Embryonic facial prominence (tissue), 1 donor: ENCODE measurements at regions not wholly inside any gene's neighbourhood (a gene's known extent, or its start where the extent isn't known, plus 50 kb on each side); places are given as distances from the start of the nearest gene placed in this dataset.
"Not testable (repeated sequence)": the region's sequence is repeated elsewhere in the genome, so short reads cannot be mapped to it uniquely, and the experiment has no call there.

Experiments used
- DNase-seq: peaks from one replicate; pipeline ENCODE4 v3.0.0-alpha.2; 2016; ENCODE audit errors: extremely low spot score

- DNase-seq: not testable (repeated sequence)
Observed at GRCh38 chr1:146510248-146510983, 281.6 kb upstream of the NOTCH2NLA start.

GRCh38 chr1:146504121-146504520, 275.3 kb upstream of the NOTCH2NLA start:
- DNase-seq: not testable (repeated sequence)

- not testable (repeated sequence) for DNase-seq
Observed at GRCh38 chr1:146487555-146487954, 258.7 kb upstream of the NOTCH2NLA start.

GRCh38 chr1:146487155-146487554, 258.3 kb upstream of the NOTCH2NLA start:
- DNase-seq: not testable (repeated sequence)

GRCh38 chr1:146486300-146487014, 257.6 kb upstream of the NOTCH2NLA start:
- not testable (repeated sequence) for DNase-seq

- not testable (repeated sequence) for DNase-seq
Observed at GRCh38 chr1:146484195-146484594, 255.4 kb upstream of the NOTCH2NLA start.

- DNase-seq: not testable (repeated sequence)
Observed at GRCh38 chr1:146479188-146479587, 250.4 kb upstream of the NOTCH2NLA start.

GRCh38 chr1:146478125-146478720, 249.4 kb upstream of the NOTCH2NLA start:
- DNase-seq: peak; percentile 5

GRCh38 chr1:146475086-146475485, 246.3 kb upstream of the NOTCH2NLA start:
- DNase-seq: not testable (repeated sequence)

- DNase-seq: not testable (repeated sequence)
Observed at GRCh38 chr1:146474216-146474615, 245.4 kb upstream of the NOTCH2NLA start.

- peak; percentile 8 for DNase-seq
Observed at GRCh38 chr1:146472192-146472861, 243.5 kb upstream of the NOTCH2NLA start.

GRCh38 chr1:146459939-146460338, 231.1 kb upstream of the NOTCH2NLA start:
- not testable (repeated sequence) for DNase-seq

- DNase-seq: not testable (repeated sequence)
Observed at GRCh38 chr1:146459308-146459707, 230.5 kb upstream of the NOTCH2NLA start.

- DNase-seq: not testable (repeated sequence)
Observed at GRCh38 chr1:146448877-146449246, 220.0 kb upstream of the NOTCH2NLA start.

- DNase-seq: not testable (repeated sequence)
Observed at GRCh38 chr1:146448212-146448876, 219.5 kb upstream of the NOTCH2NLA start.

- DNase-seq: not testable (repeated sequence)
Observed at GRCh38 chr1:146443871-146444222, 215.0 kb upstream of the NOTCH2NLA start.

GRCh38 chr1:146443088-146443870, 214.5 kb upstream of the NOTCH2NLA start:
- DNase-seq: not testable (repeated sequence)

GRCh38 chr1:146438543-146438942, 209.7 kb upstream of the NOTCH2NLA start:
- DNase-seq: not testable (repeated sequence)

GRCh38 chr1:146416642-146417041, 187.8 kb upstream of the NOTCH2NLA start:
- DNase-seq: not testable (repeated sequence)

- not testable (repeated sequence) for DNase-seq
Observed at GRCh38 chr1:146415017-146415416, 186.2 kb upstream of the NOTCH2NLA start.

GRCh38 chr1:146413911-146414310, 185.1 kb upstream of the NOTCH2NLA start:
- DNase-seq: not testable (repeated sequence)
